ENCODE measurements at regions not wholly inside any gene's neighbourhood (a gene's known extent, or its start where the extent isn't known, plus 50 kb on each side); places are given as distances from the start of the nearest gene placed in this dataset.

DNA sequence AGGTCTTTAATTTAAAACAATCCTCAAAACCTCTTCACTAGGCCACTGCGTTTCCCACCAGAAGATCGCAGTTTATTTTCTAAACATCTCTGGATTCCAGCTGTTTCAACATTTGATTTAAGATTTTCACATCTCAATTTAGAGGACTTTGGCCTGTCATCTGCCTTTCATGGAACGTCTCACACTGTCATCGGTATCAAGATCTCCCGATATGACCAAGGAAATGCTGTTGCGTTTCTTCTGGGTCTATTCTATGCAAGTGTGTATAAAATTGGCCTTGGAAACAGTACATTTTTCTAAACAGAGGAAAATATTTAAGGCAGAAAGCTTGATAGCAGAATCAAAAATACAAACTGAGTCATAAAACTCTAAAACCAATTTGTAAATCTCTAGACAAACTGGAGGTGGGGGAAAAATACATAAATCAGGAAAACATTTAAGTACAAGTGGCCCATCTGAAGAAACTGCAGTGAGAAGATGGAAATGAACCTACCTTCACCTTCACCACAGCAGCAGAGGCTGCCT lies 53.6 kb upstream of the SIMC1 start:
- Histone ChIP-seq H3K27me3 (ENCODE audit: insufficient read depth, low read depth) (peaks cover 67% of the 10 kb centered on the region), H3K9me3 (ENCODE audit: insufficient read depth, low read depth) (no peaks in the 10 kb centered on the region), H3K4me1 (replicated peaks; ENCODE audit: insufficient read depth) (no peaks in the 10 kb centered on the region), H3K4me3 (no peak overlapping the region), H3K36me3 (ENCODE audit: low read depth) (no peaks in the 10 kb centered on the region), H2AFZ (no peak overlapping the region), H3K79me2 (ENCODE audit: low read depth) (no peaks in the 10 kb centered on the region), H4K20me1 (ENCODE audit: insufficient read depth) (no peaks in the 10 kb centered on the region), H3F3A (ENCODE audit: insufficient read depth, low read depth) (no peaks in the 10 kb centered on the region), H3K27ac (no peak overlapping the region), H3K4me2 (no peak overlapping the region), H3K9me2 (ENCODE audit: insufficient read depth) (no peaks in the 10 kb centered on the region)
- POLR2A ChIA-PET (ENCODE audit: unreplicated experiment): interaction anchor here (0.8 kb wide), 1 partner anchor 430 kb away, joined by 4 read pairs; no protein-coding TSS in a partner anchor
- CTCF ChIA-PET: no interaction called here
- TF ChIP-seq, protein P1, sequence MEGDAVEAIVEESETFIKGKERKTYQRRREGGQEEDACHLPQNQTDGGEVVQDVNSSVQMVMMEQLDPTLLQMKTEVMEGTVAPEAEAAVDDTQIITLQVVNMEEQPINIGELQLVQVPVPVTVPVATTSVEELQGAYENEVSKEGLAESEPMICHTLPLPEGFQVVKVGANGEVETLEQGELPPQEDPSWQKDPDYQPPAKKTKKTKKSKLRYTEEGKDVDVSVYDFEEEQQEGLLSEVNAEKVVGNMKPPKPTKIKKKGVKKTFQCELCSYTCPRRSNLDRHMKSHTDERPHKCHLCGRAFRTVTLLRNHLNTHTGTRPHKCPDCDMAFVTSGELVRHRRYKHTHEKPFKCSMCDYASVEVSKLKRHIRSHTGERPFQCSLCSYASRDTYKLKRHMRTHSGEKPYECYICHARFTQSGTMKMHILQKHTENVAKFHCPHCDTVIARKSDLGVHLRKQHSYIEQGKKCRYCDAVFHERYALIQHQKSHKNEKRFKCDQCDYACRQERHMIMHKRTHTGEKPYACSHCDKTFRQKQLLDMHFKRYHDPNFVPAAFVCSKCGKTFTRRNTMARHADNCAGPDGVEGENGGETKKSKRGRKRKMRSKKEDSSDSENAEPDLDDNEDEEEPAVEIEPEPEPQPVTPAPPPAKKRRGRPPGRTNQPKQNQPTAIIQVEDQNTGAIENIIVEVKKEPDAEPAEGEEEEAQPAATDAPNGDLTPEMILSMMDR (conservative IDR thresholded peaks at IDR 0.05): no peak
- TF ChIP-seq EZH2 (IDR thresholded peaks at IDR 0.05; ENCODE audit: low read depth): no peak
- intact Hi-C loops (cut with micrococcal nuclease; ENCODE audit: unreplicated experiment): no loop called here
- BruUV-seq (replicated peaks): no TSS peak
- no peak for DNase-seq

- no peak for DNase-seq
- no peak overlapping the region for H2AFZ ChIP-seq
Observed at GRCh38 chr5:176185133-176185733, 53.0 kb upstream of the SIMC1 start.

GRCh38 chr5:176186107-176186506 lies 52.1 kb upstream of the SIMC1 start:
- BruUV-seq (replicated peaks): no TSS peak
- Histone ChIP-seq H3K36me3 (ENCODE audit: low read depth) (no peaks in the 10 kb centered on the region), H3K27ac (no peak overlapping the region), H4K20me1 (ENCODE audit: insufficient read depth) (no peaks in the 10 kb centered on the region), H3K9me2 (ENCODE audit: insufficient read depth) (no peaks in the 10 kb centered on the region), H2AFZ (no peak overlapping the region), H3K79me2 (ENCODE audit: low read depth) (no peaks in the 10 kb centered on the region), H3K9me3 (ENCODE audit: insufficient read depth, low read depth) (no peaks in the 10 kb centered on the region), H3K27me3 (ENCODE audit: insufficient read depth, low read depth) (peaks cover 55% of the 10 kb centered on the region), H3K4me1 (replicated peaks; ENCODE audit: insufficient read depth) (no peaks in the 10 kb centered on the region), H3K4me3 (no peak overlapping the region), H3K4me2 (no peak overlapping the region), H3F3A (ENCODE audit: insufficient read depth, low read depth) (no peaks in the 10 kb centered on the region)
- no peak for TF ChIP-seq EZH2 (IDR thresholded peaks at IDR 0.05; ENCODE audit: low read depth)
- TF ChIP-seq, protein P1 (conservative IDR thresholded peaks at IDR 0.05): no peak
- no peak for DNase-seq
- intact Hi-C loops (cut with micrococcal nuclease; ENCODE audit: unreplicated experiment): no loop called here
- POLR2A ChIA-PET (ENCODE audit: unreplicated experiment): no interaction called here
- CTCF ChIA-PET: no interaction called here

More at GRCh38 chr5:176185133-176185733, 53.0 kb upstream of the SIMC1 start:
- H3K9me3 ChIP-seq (ENCODE audit: insufficient read depth, low read depth): no peaks in the 10 kb centered on the region
- no peaks in the 10 kb centered on the region for H3F3A ChIP-seq (ENCODE audit: insufficient read depth, low read depth)
- H3K4me2 ChIP-seq: no peak overlapping the region
- CTCF ChIA-PET: no interaction called here
- H3K79me2 ChIP-seq (ENCODE audit: low read depth): no peaks in the 10 kb centered on the region
- H4K20me1 ChIP-seq (ENCODE audit: insufficient read depth): no peaks in the 10 kb centered on the region
- intact Hi-C loops (cut with micrococcal nuclease; ENCODE audit: unreplicated experiment): no loop called here
- no peaks in the 10 kb centered on the region for H3K4me1 ChIP-seq (replicated peaks; ENCODE audit: insufficient read depth)
- no peaks in the 10 kb centered on the region for H3K9me2 ChIP-seq (ENCODE audit: insufficient read depth)
- H3K36me3 ChIP-seq (ENCODE audit: low read depth): no peaks in the 10 kb centered on the region
- POLR2A ChIA-PET (ENCODE audit: unreplicated experiment): interaction anchor here (0.8 kb wide), 1 partner anchor 429 kb away, joined by 4 read pairs; no protein-coding TSS in a partner anchor
- H3K27me3 ChIP-seq (ENCODE audit: insufficient read depth, low read depth): peaks cover 61% of the 10 kb centered on the region
- TF ChIP-seq EZH2 (IDR thresholded peaks at IDR 0.05; ENCODE audit: low read depth): no peak
- TF ChIP-seq, protein P1 (conservative IDR thresholded peaks at IDR 0.05): no peak
- BruUV-seq (replicated peaks): no TSS peak
- H3K27ac ChIP-seq: no peak overlapping the region
- no peak overlapping the region for H3K4me3 ChIP-seq

Measured in PC-9 (cell line).